GM18517 (cell line): ENCODE measurements at regions not wholly inside any gene's neighbourhood (a gene's known extent, or its start where the extent isn't known, plus 50 kb on each side); places are given as distances from the start of the nearest gene placed in this dataset.

ENCODE experiments used
- ATAC-seq: cut with Tn5 transposase; IDR thresholded peaks from one replicate; pipeline ENCODE4 v1.9.1; 2021; ENCODE audit warnings: mild to moderate bottlenecking, moderate library complexity; ENCODE audit not compliant: unreplicated experiment

DNA sequence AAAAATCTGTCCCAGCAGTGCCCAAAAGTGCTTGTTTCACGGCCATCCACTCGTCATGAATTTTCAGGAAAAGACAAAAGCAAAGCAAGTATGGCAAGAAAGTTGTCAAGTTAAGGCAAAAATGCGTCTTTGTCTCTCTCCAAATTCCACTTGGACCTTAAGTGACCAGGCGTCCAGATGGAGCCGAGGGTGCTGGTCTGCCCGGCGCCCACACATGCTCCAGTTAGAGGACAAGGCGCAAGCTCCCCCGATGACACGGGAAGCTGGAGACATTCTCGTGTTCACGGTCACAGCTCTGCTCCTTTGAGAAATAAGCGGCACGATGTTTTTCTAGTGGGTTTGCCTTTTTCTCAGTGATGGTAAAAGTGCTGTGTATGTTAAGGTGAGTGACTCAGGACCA, 219.0 kb downstream of the BRD1 start:
- no peak for ATAC-seq

DNA sequence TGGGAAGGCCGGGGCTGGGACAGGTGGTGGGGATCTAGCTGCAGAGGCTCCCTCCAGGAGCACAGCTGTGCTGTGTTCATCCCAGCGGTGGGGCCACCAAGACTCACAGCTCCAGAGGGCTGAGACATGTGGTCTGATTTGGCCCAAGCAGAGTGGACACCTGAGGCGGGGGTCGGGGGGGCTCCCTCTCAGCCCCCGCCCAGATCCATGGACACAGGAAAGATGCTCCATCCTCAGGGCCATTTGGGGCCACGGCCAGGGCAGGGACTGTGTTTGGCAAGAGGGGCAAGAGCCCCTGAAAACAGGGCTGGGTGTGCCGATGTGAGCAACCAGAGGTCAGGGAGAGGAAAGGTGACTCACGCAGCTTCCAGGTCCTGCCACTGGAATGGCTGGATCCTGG, 219.4 kb downstream of the BRD1 start:
- ATAC-seq = no peak

DNA sequence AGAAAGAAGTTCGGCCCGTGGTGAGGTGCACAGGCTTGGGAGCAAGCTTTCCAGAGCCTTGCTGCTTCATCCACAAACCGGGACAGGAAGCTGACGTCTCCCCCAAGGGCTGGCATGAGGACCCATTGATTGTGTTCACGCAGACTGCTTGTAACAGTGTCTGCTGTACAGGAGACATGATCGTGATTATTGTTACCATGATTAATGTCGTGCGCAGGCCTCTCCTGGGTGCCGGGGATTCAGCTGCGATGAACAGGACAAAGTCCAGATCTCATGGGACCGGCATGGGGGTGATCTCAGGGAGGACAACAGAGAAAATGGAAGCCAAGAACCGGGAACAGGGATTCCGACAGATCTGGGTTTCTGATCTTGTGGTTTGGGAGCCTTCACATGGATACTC, 219.9 kb downstream of the BRD1 start:
- ATAC-seq = no peak

DNA sequence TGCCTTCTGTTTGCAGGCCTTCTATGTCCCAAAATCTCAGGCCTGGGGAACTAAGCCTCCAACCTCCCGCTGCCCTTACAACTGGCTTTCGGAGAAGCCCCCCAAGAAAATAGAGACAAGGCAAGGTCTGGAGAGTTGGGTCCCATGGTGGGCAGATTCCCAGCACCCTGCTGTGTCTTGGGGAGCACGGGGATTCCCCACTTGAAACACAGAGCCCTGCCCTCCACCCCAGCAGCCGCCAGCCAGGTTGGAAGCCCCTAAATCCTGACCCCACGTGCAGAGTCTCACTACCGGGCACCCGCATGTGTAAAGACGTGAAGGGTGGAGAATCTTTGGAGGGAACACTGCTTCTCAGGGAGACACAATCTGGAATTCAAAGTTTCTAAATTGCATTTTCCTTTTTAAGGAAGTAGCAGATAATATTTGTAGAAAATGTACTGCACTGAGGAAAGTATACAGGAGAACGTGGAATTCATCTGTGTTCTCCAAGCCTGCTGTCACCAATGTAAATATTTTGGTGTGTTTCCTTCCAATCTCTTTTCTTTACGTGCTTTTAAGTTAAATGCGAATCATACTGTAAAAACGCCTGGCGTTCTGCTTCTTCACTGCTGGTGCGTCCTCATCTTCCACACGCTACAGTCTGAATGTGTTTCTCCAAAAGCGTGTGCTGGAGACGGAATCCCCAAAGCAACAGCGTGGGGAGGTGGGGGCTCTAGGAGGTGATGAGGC, 220.9 kb downstream of the BRD1 start:
- no peak for ATAC-seq

DNA sequence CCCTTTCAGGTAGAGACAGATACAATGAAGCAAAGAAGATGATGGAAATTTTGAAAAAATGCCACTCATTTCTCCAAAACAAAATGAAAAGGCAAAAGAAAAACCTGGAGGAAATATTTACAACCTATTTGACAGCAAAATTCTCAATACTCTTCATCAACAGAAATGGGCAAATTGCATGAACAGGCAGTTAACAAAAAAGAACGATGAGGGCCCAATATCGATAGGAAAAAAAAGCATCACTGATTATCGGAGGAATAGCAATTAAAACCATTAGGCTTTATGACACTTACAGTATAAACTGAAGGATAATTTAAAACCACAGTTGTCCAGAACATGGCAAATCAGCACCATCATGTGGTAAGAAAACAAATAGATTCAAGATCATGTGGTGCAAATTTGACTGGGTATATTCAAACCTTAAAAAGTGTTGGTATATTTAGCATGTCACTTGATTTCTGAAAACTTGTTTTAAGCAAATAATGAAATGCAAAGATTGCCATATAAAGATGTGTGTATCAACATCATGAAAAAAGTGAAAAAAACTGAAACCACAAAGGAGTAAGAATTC, 222.9 kb downstream of the BRD1 start:
- ATAC-seq = no peak

DNA sequence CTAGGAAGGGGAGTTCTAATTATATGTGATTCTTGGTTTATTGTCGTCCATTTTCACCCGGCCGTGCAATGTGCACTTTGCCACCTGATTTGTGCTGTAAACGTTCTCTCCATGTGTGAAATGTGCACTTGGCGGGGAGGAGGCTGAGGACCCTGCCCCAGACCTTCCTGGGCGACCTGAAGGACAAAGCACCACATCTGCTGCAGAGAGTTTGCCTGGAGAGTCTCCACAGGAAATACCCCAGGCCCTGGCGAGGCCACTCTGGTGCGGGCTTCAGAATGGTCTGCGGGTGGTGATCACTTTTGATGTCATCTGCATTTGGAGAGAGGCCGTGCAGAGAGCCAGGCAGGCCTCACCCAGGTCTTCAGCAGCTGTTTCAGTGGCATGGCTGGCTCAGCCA, 224.7 kb downstream of the BRD1 start:
- ATAC-seq = no peak

DNA sequence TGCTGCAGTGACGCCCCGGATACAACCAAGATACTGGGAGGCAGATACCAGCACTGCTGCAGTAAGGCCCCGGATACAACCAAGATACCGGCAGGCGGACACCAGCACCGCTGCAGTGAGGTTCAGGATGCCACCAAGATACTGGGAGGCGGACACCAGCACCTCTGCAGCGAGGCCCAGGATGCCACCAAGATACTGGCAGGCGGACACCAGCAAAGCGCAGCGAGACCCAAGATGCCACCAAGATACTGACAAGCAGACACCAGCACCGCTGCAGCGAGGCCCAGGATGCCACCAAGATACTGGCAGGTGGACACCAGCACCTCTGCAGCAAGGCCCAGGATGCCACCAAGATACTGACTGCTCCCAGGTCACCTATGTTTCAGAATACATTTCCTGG, 225.2 kb downstream of the BRD1 start:
- no peak for ATAC-seq

DNA sequence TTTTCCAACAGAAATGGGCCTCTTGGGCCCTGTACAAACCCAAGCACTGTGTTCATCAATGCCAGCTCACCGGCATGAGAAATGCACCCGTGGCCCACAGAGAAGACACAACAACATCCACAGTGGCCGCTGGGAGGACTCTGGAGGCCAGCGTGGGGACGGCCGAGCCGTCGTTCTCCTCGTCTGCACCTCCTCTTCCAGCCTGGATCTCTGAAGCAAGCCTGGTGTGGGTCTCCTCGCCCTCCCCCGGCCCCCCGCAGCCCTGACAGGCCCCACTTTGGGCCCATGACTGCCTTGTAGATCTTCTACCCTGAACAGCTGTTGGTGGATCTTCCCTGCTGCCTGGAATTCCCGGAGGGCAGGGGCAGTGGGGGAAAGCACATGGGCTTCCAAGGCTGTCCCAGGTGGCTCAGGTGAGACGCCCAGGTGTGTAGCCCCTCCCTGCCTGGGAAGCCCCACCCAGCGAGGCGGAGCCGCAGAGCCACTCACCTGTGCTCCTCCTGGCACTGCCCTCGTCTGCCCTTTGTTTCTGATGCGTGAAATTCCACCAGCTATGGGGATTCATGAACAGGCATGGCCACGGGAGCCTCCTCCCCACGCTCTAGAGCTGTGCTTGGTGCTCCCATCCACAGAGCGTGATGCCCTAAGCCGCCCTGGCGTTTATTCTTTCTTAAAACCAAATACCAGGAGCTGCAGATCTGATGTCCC, 225.9 kb downstream of the BRD1 start:
- no peak for ATAC-seq

DNA sequence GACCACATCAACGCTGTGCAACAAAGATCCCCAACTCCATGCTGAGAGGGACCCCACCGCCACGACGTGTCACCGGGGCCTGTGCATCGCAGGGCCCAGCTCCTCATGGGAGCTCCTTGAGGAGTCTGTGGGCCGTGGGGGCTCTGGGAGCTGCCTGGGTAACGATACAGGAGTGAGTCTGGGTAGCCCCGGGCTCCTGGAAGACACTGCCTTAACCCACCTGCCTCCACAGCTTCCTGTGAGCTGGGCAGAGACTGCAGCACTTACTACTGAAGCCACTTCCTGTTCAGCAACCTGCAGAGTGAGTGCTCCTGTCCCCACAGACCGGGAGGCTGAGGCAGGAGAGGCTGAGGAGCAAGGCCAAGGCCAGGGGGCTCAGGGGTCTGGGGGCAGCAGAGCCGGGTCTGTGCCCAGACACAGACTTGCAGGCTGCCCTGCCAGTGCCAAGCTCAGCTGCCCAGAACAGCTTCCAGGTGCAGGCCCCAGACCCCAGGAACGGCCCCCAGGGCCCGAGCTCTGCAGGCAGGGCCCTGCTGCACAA, 226.7 kb downstream of the BRD1 start:
- ATAC-seq = no peak

DNA sequence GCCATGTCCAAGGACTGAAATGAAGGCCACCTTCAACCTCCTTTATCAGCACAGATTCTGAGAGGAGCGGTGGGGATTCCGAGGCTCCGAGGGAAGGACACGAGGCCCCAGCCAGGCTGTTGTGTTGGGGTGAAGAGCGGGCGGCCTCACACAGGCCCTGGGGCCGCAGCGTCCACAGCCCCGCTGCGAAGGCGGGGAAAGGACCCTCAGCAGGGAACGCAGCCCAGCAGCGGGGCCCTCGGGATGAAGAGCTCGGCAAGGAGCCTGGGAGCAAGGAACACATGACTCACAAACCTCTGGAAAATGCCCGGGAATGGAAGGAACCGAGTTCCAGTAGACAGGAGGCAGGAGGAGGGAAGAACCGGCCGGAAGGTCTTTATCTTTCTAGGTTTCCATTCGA, 227.2 kb downstream of the BRD1 start:
- ATAC-seq = no peak

DNA sequence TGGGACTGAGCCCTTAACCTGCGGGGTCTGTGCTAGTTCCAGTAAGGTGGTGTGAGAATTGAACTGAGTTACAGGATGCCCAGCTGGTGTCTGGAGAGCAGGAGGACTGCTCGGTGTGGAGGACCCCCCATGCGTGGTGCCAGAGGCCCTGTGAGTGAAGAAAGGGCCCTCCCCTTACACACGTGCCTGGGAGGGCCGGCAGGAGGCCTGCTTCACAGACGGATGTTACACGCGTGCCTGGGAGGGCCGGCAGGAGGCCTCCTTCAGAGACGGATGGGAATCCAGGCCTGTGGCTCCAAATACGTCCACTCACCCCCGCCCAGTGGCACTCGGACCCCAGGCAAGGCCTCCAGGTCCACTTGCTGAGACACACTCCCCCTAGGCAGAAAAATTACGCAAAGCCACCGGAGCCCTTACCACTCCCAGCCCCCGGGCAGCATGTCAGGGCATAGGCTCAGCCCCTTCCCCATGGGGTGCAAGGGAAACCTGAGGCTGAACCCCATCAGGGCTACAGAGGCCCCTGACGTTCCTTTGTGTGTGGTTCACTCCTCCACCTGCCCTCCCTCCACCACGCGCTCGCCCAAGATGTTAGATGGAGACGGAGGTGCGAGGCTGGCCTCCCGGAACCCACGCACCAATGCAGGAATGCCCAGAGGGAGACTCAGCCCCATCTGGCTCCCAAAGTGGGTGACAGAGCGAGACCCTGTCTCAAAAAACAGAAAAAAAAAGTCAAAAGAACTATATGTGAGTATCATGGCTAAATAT, 227.8 kb downstream of the BRD1 start:
- no peak for ATAC-seq

DNA sequence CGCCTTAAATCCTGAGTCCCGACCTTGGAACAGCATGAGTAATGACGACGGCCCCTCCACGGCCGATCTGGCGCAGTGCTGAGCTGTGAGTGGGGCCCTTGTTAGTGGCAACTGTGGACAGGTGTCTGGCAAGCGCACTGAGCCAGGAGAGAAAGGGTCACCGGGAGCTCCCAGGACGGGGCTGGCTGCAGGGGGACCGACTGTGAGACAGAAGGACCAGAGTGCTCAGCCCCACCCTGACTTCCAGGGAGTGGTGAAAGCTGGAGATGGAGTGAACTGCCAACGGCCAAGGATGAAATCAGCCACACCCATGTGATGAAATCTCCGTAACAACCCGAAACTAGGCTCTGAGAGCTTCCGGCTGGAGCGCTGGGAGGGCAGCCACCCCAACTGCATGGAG, 228.6 kb downstream of the BRD1 start:
- no peak for ATAC-seq

DNA sequence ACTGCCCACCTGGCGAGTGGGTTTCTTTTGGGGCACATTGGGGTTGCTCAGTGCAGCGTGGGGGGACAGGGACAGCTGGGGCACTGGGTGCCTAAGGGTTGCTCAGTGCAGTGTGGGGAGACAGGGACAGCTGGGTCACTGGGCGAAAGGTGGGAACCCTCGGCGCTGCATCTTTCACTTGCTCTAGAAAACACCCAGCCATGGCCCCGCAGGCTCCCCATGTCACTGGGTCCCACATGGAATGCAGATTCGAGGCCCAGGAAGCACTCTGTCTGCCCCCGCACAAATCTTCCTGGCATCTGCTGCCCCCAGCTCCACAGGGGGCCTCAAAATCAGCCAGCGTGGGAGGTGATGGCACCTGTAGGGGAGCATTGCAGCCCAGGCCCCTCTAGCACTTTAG, 229.3 kb downstream of the BRD1 start:
- no peak for ATAC-seq

DNA sequence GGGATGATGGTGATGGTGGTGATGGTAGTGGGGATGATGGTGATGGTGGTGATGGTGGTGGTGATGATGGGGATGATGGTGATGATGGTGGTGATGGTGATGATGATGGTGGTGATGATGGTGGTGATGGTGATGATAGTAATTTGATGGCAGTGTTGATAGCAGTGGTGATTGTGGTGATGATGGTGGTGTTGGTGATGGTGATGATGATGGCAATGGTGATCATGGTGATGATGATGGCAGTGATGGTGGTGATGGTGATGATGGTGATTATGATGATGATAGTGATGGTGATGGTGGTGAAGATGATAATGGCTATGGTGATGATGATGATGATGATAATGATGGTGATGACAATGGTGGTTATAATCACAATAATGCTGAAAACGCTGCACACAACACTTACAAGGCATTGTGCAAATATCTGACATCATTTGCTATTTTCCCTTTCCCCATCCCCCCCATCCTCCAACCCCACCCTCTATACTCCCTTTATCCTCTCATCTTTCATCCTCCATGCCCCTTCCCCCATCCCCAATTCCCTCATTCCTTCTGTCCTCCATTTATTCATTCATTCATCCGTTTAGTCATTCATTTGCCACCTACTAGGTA, 230.1 kb downstream of the BRD1 start:
- ATAC-seq = no peak

DNA sequence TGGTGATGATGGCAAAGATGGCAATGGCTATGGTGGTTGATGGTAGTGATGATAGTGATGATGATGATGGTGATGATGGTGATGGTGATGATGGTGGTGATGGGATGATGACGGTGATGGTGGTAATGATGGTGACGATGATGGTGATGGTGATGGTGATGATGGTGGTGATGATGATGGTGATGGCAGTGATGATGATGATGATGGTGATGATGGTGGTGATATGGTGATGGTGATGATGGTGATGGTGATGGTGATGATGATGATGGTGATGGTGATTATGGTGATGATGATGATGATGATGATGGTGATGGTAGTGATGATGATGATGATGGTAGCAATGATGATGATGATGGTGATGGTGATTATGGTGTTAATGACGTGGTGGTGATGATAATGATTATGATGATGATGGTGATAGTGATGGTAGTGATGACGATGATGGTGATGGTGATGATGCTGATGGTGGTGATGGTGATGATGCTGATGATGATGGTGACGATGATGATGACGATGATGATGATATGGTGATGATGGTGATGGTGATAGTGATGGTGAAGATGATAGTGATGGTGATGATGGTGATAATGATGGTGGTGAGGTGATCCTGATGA, 232.1 kb downstream of the BRD1 start:
- no peak for ATAC-seq

DNA sequence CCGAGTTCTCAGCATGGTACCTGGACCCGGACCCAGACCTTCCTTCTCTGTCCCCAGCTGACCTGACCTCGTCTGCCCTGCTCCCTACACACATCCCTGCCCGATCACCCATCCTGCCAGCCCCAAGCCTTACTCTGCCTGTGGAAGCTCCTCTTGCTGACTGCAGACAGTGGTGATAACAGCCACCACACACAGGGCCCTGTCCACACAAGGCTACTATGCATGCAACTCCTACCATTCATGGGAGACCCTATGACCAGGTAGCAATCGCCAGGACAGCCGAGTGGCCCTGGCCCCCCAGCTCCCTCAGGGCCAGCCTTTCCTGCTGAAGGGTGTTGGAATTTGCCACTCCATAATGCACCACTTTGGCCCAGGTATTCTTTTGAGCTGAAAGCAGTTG, 233.6 kb downstream of the BRD1 start:
- ATAC-seq = no peak

DNA sequence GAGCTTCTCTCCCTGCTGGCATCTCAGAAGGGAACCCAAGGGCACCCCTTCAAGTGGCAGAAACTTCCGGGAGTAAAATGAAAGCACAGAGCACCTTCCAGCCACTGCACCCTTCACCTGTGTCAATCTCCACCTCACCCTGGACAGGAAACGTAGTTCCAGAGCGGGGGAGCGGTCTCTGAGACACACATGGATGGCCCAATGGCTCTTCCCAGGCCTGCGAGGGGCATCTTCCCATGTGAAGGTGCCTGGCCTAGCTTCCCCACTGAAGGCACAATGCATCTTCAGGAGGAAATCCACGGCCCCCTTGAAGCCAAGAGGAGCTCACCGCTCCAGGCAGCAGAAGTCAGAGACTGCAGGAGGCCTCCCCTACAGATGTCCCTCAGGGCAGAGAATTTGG, 234.2 kb downstream of the BRD1 start:
- no peak for ATAC-seq

DNA sequence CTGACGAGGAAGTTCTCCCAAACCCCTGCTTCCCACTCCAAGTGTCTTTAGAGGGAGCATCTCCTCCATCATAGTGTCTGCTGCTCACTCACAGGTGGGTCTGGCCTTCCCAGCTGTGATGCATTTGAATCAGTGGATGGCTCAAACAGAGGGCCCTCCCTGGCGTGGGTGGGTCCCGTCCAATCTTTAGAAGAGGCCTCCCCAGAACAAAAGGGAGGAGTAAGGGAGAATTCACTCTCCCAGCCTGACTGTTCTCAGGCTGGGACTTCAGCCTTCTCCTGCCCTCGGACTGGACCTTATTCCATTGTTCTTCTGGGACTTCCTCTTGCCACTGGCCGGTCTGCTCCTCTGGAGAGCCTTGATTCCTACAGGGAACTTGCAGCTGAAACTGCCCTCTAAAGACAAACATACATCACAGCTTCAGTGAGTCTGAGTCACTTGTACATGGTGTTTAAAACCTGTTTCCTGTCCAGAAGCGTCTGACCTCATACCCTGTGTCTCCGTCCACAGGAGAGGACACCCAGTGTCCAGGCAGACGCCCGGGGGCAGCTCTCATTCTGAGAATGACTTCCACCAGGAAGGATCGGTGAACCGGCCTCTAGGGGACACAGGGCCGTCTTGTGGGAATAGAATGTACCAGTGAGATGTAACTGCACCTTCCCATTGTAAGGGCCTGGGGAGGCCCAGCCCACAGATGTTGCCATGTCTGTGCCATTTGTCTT, 234.7 kb downstream of the BRD1 start:
- ATAC-seq = no peak

DNA sequence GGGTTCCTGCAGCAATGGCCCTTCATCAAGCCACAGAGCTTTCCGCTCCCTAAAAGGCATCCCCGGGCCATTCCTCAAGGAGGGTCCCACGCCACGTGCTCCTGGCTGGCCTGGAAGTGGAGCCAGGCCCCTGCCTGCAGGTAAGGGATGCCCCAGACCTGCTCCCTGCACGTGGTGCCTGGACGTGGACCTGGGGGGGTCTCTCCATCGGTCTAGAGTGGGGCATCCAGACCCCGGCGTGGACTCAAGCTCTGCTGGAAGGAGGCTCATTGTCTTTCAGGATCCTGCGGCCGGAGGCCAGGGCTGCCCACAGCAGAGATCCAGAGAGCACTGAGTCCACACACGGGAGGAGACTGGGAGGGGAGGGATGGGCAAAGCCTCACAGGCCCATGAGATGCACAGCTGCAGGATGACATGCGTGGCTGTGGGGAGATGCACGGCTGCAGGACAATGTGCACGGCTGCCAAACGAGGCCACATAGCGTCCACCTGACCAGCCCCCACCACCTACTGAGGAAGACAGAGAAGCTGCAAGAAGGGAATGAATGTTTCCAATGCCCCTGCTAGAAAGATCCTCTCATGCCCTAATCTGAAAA, 236.7 kb downstream of the BRD1 start:
- ATAC-seq = no peak

DNA sequence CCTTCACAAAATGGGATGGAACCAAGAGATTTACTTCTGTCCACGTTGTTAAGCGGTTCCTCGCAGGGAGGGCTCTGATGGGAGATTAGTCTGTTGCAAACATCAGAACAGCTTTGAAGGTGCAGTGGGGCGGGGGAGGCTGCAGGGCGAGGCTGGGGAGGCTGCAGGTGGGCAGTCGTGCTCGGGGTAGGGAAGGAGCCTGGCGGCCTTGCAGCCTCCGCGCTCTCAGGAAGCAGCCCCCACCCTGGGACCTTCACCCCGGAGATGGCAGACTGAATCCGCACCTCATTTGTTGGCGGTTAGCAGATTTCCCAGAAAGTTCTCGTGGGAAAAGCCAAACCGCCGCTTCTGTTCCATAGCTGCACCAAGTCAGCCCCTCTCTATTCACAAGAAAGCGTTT, 237.3 kb downstream of the BRD1 start:
- no peak for ATAC-seq
